ENCODE measurements at regions not wholly inside any gene's neighbourhood (a gene's known extent, or its start where the extent isn't known, plus 50 kb on each side); places are given as distances from the start of the nearest gene placed in this dataset.

GRCh38 chr4:150008546-150008945 lies 69.7 kb upstream of the DCLK2 start:
- Histone ChIP-seq H3K27me3 (ENCODE audit: control insufficient read depth in 2 of 2, insufficient read depth in 2 of 2, low read length in 2 of 2) (no peaks in the 10 kb centered on the region), H3K4me3 (no peak overlapping the region), H3K9me1 (ENCODE audit: control insufficient read depth, insufficient read depth, low read length) (no peaks in the 10 kb centered on the region), H2AFZ (ENCODE audit: low read depth, low read length) (no peak overlapping the region), H3K4me2 (ENCODE audit: insufficient read depth, low read length) (no peak overlapping the region), H3K36me3 (ENCODE audit: control insufficient read depth, insufficient read depth, low read length) (no peaks in the 10 kb centered on the region), H4K20me1 (replicated peaks; ENCODE audit: control insufficient read depth, insufficient read depth, low read length) (no peaks in the 10 kb centered on the region), H3K4me1 (replicated peaks in 1 of 2; ENCODE audit: control insufficient read depth in 2 of 2, insufficient read depth in 2 of 2, low read length in 2 of 2) (no peaks in the 10 kb centered on the region), H3K9me3 (replicated peaks; ENCODE audit: control insufficient read depth, insufficient read depth, low read depth, low read length) (no peaks in the 10 kb centered on the region), H3K27ac (ENCODE audit: extremely low read depth, low read depth, low read length) (no peak overlapping the region), H3K9ac (ENCODE audit: insufficient read depth in 1 of 2, low read depth in 2 of 2, low read length in 2 of 2) (no peak overlapping the region), H3K79me2 (ENCODE audit: control insufficient read depth, insufficient read depth, low read length) (no peaks in the 10 kb centered on the region)
- FAIRE-seq (no peak), DNase-seq (ENCODE audit: extremely low read depth in 1 of 4, low spot score in 3 of 4) (no peak), ATAC-seq (no peak)
- TF ChIP-seq NFE2 (IDR thresholded peaks at IDR 0.05; ENCODE audit: low read depth) (no peak), NEUROD1 (IDR thresholded peaks at IDR 0.05; ENCODE audit: borderline replicate concordance, low read depth, low read length, partially characterized antibody) (no peak), ZNF384 (IDR thresholded peaks at IDR 0.05; ENCODE audit: low read depth, low read length) (no peak), PTRF (tag; IDR thresholded peaks at IDR 0.05) (no peak), NKRF (IDR thresholded peaks at IDR 0.05; ENCODE audit: borderline replicate concordance) (no peak), LEF1 (IDR thresholded peaks at IDR 0.05) (no peak), PURB (CRISPR knock-in tag; IDR thresholded peaks at IDR 0.05; ENCODE audit: low read depth) (no peak), ZNF184 (CRISPR knock-in tag; IDR thresholded peaks at IDR 0.05) (no peak), ERF (CRISPR knock-in tag; IDR thresholded peaks at IDR 0.05) (no peak), MCM3 (IDR thresholded peaks at IDR 0.05) (no peak)
- TF ChIP-seq, protein P1, sequence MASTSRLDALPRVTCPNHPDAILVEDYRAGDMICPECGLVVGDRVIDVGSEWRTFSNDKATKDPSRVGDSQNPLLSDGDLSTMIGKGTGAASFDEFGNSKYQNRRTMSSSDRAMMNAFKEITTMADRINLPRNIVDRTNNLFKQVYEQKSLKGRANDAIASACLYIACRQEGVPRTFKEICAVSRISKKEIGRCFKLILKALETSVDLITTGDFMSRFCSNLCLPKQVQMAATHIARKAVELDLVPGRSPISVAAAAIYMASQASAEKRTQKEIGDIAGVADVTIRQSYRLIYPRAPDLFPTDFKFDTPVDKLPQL (IDR thresholded peaks at IDR 0.05; ENCODE audit: extremely low read depth, insufficient read length) = no peak
- WGBS (ENCODE audit: insufficient coverage, low coverage, missing lambda C conversion rate) = 0% methylated on average over 2 of the region's 2 CpGs
- in situ Hi-C loops (cut with MboI) (loop anchor here (25.0 kb wide), 1 partner anchor 854 kb away; no protein-coding TSS in a partner anchor), intact Hi-C loops (cut with micrococcal nuclease) (no loop called here)
- CTCF ChIA-PET (ENCODE audit: low intra/inter-chr PET ratio) = interaction anchor here (0.6 kb wide), 1 partner anchor 233 kb away, joined by 3 read pairs; no protein-coding TSS in a partner anchor
- POLR2A ChIA-PET = no interaction called here
- no TSS peak for BruUV-seq (replicated peaks)

All from K562 (cell line).